A673 (cell line): ENCODE measurements at regions not wholly inside any gene's neighbourhood (a gene's known extent, or its start where the extent isn't known, plus 50 kb on each side); places are given as distances from the start of the nearest gene placed in this dataset.
"Not testable (repeated sequence)": the region's sequence is repeated elsewhere in the genome, so short reads cannot be mapped to it uniquely, and the experiment has no call there.

Experiments used
- BruUV-seq: library from RNA; stranded (reverse); fragments of 400-500 nt; replicated peaks from 2 replicates; lab custom pipeline; 2021; lab: Mats Ljungman, UMichigan
- CTCF ChIA-PET: fragments of 300-600 bp; sonication (Branson Sonifier 250); formaldehyde crosslinking; loops from one replicate; lab custom pipeline; 2022; ENCODE audit warnings: antibody characterized with exemption; lab: Charles Lee
- POLR2A ChIA-PET: fragments of 300-600 bp; sonication (Branson Sonifier 250); formaldehyde crosslinking; loops from one replicate; lab custom pipeline; 2022; ENCODE audit warnings: antibody characterized with exemption; ENCODE audit not compliant: low non-redundant PET; lab: Charles Lee
- DNase-seq: peaks from one replicate; pipeline ENCODE4 v3.0.0-alpha.2; 2015; ENCODE audit warnings: low spot score
- H3K27ac ChIP-seq: fragments of 200-600 bp; sonication (generic); 2 replicates; pipeline ENCODE4 v1.5.1; 2016; ENCODE audit warnings: mixed run types, low read depth, mild to moderate bottlenecking, mixed read lengths, antibody characterized with exemption, low read length; ENCODE audit not compliant: poor library complexity, severe bottlenecking
- H3K27me3 ChIP-seq: fragments of 200-600 bp; sonication (generic); replicated peaks from 2 replicates; pipeline ENCODE4 v1.6.1; 2017; ENCODE audit warnings: mixed run types, low read depth, mild to moderate bottlenecking, mixed read lengths, antibody characterized with exemption, low read length; ENCODE audit not compliant: insufficient read depth, poor library complexity
- H3K36me3 ChIP-seq: fragments of 200-600 bp; sonication (generic); 2 replicates; pipeline ENCODE4 v1.6.1; 2016; ENCODE audit warnings: mixed run types, mild to moderate bottlenecking, mixed read lengths, antibody characterized with exemption, low read length; ENCODE audit not compliant: insufficient read depth, poor library complexity, severe bottlenecking
- H3K4me1 ChIP-seq: fragments of 200-600 bp; sonication (generic); 2 replicates; pipeline ENCODE4 v1.6.1; 2017; ENCODE audit warnings: mixed run types, mild to moderate bottlenecking, mixed read lengths, antibody characterized with exemption, low read length; ENCODE audit not compliant: insufficient read depth, poor library complexity, severe bottlenecking
- H3K4me3 ChIP-seq: fragments of 200-600 bp; sonication (generic); 2 replicates; pipeline ENCODE4 v1.5.1; 2016; ENCODE audit warnings: low read depth, mixed run types, mild to moderate bottlenecking, mixed read lengths, low read length; ENCODE audit not compliant: poor library complexity, severe bottlenecking
- H3K9me3 ChIP-seq: fragments of 200-600 bp; sonication (generic); 2 replicates; pipeline ENCODE4 v1.6.1; 2016; ENCODE audit warnings: mixed run types, low read depth, mild to moderate bottlenecking, mixed read lengths, antibody characterized with exemption, low read length; ENCODE audit not compliant: poor library complexity, severe bottlenecking
- intact Hi-C: fragments of 100-400 bp; cut with micrococcal nuclease; formaldehyde crosslinking; loops from one replicate; pipeline ENCODE4 v1.10.0; 2022; ENCODE audit not compliant: unreplicated experiment

DNA sequence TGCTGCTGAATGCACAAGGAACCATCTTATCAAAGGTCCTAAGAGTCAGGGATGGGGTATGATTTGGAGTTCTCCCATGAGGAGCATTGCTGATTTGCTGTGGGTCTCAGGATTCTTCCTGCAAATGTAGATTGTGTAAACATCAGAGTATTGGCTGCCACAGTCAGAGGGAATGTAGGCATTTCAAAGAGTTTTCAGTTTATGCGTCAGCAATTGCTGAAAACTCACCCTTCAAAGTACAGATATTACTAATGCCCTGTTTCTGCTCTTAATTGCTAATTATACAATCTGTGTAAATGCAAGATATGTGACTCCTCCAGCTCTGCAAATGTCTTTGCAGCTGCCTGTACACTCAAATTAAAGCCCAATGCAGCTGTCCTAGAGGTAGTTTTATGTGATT lies 83.4 kb upstream of the RGPD2 start:
- H3K27me3 ChIP-seq, H3K36me3 ChIP-seq, POLR2A ChIA-PET, BruUV-seq, CTCF ChIA-PET, H3K9me3 ChIP-seq, intact Hi-C loops, DNase-seq, H3K4me3 ChIP-seq, H3K4me1 ChIP-seq, H3K27ac ChIP-seq: not testable (repeated sequence)

DNA sequence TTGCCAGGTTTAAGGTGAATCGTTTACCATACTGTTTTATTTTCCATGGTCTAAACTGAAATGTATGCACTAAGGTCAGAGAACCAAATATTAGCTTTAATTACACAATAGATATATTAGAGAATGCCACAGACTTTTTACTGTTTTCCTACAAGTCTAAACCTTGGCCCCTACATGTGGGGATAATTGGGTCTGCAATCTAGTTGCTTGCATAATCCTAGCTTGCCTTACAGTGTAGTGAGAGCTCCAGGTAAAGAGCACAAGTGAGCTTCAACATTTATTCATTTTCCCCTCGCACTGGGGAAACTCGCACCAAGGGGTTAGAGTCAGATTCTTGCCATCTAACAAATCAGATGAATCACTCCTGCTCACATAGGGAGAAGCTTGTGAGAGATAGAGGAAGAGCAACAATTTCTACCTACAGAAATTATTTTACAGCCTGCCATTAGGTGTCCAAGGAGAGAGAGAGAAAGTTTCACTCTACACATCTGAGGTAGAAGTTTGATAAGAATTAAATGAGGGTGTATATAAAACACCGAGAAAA lies 82.0 kb upstream of the RGPD2 start:
- H3K9me3 ChIP-seq, intact Hi-C loops, CTCF ChIA-PET, H3K27ac ChIP-seq, DNase-seq, H3K36me3 ChIP-seq, H3K4me1 ChIP-seq, H3K27me3 ChIP-seq, POLR2A ChIA-PET, BruUV-seq, H3K4me3 ChIP-seq: not testable (repeated sequence)

DNA sequence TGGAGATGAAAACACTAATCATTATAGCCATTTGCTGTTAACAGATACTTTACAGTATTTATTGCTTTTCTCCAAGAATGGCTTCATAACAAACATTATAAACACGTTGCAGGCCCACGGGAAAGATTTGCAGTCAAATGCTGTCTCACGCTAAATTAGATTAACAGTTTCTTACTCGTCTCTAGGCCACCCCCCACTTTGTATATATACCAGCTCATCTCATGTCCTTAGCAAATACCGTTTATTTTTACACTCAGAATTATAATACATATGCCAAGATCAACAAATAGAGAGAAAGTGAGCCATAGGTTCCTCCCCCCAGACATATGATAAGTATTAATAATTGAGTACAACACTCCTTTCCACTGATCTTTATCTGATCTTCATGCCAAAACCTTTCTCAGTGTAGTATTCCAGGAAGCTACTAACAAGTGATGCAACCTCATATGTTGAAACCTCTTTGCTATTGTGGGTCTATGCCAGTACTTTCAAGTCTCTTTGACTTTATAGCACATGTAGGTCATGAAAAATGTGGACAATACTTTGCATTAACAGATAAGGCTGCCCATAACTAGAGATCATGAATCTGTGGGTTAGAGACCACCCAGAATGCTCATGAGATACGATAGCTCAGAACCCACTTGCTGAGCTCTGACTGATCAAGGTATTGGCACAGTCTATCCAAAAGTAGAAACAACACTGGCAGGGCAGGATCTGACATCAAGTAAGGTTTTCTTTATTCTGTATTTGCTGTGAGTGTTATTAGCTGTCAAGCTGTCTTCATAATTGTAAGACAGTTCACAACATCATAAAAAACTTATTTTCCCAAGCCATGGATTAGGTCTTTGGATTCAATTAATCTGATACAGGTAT lies 77.9 kb upstream of the RGPD2 start:
- intact Hi-C loops, POLR2A ChIA-PET, CTCF ChIA-PET, H3K4me1 ChIP-seq, BruUV-seq, H3K4me3 ChIP-seq, H3K9me3 ChIP-seq, H3K27ac ChIP-seq, H3K36me3 ChIP-seq, H3K27me3 ChIP-seq: not testable (repeated sequence)
- DNase-seq, result peak; percentile 5

DNA sequence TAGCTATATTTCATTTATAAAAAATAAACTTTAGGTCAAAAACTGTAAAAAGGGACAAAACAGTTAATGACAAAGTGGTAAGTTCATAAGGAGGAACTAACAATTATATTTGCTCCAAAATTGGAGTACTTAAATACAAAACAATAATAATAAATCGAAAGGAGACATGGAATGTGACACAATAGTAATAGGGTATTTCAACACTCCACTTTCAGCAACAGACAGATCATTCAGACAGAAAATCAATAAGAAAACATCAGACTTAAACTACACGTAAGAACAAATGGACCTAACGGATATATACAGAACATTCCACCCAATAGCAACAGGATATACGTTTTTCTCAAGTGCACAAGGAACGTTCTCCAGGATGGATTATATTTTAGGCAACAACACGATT lies 58.1 kb upstream of the RGPD2 start:
- DNase-seq, H3K27ac ChIP-seq, H3K27me3 ChIP-seq, CTCF ChIA-PET, H3K4me3 ChIP-seq, POLR2A ChIA-PET, H3K36me3 ChIP-seq, intact Hi-C loops, H3K9me3 ChIP-seq, BruUV-seq, H3K4me1 ChIP-seq: not testable (repeated sequence)
